Fibroblast of upper back skin (primary cell): ENCODE measurements at regions not wholly inside any gene's neighbourhood (a gene's known extent, or its start where the extent isn't known, plus 50 kb on each side); places are given as distances from the start of the nearest gene placed in this dataset.
"Not testable (repeated sequence)": the region's sequence is repeated elsewhere in the genome, so short reads cannot be mapped to it uniquely, and the experiment has no call there.

Experiments
- DNase-seq: peaks from one replicate; pipeline ENCODE4 v3.0.0-alpha.2; 2013

- no peak for DNase-seq
Observed at GRCh38 chr17:13871261-13871660, 198.0 kb upstream of the COX10 start.

- no peak for DNase-seq
Observed at GRCh38 chr17:13874134-13874533, 195.2 kb upstream of the COX10 start.

- DNase-seq = no peak
Observed at GRCh38 chr17:13874817-13875216, 194.5 kb upstream of the COX10 start.

DNA sequence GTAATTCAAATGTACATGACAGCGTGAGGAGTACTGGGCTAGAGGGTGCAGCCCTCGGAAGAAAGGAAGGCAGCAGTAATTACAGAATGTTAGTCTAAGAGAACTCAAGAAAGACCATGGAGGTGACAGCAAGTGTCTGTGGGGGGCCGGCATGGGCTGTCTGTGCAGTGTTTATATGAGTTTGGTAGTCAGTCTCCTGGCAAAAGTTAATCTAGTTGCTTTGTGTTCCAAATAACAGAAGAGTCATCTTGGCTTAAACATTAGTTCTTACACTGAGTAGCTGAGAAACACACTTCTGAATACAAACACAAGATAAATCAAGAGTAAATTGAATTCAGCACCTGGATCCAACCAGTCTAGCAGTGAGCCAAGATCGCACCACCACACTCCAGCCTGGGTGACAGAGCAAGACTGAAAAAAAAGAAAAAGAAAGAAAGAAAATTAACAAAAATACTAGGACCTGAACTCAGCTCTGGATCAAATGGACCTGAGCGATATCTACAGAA lies 189.3 kb upstream of the COX10 start:
- DNase-seq = no peak

DNA sequence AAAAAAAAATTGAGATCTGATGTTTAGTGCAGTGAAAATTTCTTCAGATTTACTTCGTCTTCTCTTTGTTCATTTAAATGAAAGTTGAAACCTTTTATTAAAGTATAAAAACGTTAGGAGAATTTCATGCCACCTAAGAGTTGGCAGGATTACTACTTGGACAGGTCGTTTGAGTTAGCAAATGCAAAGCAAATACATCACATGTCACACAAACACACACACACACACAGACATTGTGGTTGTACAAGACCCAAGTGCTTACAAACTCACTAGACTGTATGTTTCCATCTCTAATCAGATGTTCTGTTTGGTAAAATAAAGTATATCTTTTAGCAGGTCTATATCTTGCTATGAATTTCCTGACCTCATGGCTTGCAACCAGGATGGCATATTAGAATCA lies 185.6 kb upstream of the COX10 start:
- DNase-seq = no peak

DNA sequence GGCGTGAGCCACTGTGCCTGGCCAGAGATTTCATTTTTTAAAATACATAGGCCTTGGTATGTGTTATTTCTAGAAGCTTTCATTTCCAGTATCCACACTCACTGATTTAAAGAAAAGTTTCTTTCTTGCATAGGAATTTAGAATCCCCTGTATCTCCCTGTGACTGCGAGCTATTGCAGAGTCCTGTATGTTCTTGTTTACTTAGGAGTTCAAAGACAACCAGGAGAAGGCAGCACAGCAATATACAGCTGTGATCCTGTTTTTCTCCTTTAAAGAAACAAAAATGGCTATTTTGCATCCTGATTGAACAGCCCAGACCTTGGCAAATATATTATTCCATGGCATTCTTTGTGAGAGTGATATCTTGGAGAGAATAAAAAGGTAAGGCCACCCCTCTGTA lies 185.0 kb upstream of the COX10 start:
- no peak for DNase-seq

- DNase-seq = no peak
Observed at GRCh38 chr17:13885550-13885949, 183.8 kb upstream of the COX10 start.

GRCh38 chr17:13885953-13886889 lies 183.1 kb upstream of the COX10 start:
- DNase-seq = peak; percentile 20

DNA sequence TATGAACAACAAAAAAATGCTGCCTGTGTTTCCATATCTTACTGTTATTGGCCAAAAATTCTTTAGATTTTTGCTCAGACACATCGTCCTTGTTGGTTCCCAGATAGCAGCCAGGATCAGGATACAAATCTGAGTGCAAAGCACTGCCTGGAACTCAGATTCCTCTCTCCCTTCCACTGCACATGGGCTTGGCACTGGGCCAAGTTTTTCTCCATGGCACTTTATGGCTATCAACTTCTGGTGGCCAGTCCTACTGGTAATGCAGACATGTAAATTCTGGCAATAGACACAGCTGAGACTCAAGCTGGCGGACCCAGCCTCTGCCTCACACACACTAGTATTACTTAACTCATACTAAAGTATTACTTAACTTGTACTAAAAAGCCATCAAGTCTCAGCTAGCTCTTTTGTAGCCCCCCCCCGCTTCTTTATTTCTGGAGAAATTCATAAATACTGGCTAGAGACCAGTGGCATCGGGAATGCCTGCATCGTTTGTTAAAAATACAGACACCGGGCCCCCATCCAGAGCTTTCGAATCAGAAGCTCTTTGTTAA lies 181.2 kb upstream of the COX10 start:
- peak; percentile 31 for DNase-seq

GRCh38 chr17:13908971-13909370 lies 160.3 kb upstream of the COX10 start:
- DNase-seq = not testable (repeated sequence)

- DNase-seq = no peak
Observed at GRCh38 chr17:13909901-13910519, 159.3 kb upstream of the COX10 start.

DNA sequence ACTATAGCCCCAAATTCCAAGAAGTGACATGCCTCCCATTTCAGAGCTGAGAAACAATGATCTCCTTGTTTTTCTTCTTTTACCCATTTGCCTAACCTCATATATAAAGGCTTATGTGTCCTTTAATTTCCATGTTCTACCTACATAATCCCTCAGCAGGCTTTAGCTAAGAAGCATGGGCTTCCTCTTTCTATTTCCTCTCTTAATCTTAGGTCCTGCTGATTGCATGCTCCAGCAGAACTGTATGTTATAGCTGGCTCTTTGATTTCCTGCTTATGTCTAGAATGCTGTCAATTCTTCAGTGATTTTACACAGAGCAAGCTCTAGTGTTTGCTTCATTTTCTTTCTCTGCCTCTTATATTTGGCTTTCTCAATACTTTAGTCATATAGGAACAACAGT lies 151.7 kb upstream of the COX10 start:
- no peak for DNase-seq

- no peak for DNase-seq
Observed at GRCh38 chr17:13918247-13918646, 151.1 kb upstream of the COX10 start.

- DNase-seq = no peak
Observed at GRCh38 chr17:13919818-13920217, 149.5 kb upstream of the COX10 start.

DNA sequence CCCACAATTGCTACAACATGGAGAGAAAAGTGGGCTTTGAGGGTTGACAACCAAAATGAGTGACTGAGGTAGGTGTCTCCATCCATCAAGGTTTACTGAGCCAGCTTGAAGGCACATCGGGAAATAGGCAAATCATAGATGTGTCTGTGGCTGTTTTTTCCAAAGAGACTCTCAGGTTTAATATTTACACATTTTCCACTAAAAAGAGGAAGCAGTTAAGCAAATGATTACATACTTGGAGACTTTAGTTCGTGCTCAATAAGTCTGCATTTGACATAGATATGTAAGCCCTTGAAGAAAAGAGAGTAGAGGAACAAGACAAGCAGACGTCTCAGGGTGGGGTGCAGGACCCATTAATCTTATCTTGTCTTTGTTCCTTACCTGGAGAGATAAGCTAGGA lies 148.9 kb upstream of the COX10 start:
- no peak for DNase-seq

- no peak for DNase-seq
Observed at GRCh38 chr17:13921841-13922776, 147.2 kb upstream of the COX10 start.

GRCh38 chr17:13922885-13923284 lies 146.4 kb upstream of the COX10 start:
- no peak for DNase-seq

GRCh38 chr17:13925579-13925978 lies 143.7 kb upstream of the COX10 start:
- DNase-seq = no peak

DNA sequence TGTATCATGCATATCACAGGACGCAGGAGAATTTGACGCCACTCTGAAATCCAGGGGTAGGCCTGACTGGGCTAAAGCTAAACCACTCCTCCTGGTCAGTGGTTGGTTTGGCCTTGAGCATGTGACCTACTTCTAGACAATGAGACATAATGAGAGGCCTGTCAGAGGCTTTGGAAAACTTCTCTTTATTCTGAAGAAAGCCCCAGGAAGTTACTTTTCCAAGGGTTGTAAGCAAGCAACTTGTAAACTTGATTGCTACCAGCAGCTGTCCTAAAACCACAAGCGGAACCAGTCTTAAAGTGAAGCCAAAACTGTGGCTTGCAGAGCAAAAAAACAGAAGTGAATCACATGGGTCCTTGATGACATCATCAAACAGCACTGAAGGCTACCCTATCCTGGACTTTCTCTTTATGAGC lies 138.2 kb upstream of the COX10 start:
- DNase-seq = peak; percentile 68

DNA sequence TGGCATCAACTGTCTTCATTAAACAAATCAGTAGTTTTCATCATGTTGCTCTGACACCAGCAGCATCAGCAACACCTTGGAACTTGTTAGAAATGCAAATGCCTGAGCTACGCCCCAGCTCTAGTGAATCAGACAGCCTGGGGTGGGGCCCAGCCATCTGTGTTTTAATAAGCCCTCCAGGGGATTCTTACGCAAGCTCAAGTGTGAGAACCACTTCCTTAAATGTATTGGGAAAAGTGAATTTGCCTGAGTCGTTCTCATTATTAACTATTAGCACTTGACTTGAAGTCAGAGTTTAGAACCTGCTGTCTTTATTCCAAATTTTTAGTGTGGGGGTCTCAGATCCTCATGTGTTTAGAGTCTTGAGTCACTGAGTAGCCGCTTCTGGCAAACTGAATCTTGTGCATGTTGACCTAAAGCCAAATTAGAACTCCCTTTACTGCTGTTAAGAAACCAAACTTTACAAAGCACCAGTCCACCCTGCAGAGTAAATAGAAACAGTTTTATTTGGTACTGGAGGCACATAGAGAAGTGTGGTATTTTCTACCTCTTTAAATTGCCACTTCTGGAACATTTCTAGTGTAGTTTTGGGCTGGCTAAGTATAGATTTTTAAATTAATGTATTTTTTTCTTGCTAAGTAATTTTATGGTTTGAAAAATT lies 137.4 kb upstream of the COX10 start:
- peak; percentile 67 for DNase-seq

DNA sequence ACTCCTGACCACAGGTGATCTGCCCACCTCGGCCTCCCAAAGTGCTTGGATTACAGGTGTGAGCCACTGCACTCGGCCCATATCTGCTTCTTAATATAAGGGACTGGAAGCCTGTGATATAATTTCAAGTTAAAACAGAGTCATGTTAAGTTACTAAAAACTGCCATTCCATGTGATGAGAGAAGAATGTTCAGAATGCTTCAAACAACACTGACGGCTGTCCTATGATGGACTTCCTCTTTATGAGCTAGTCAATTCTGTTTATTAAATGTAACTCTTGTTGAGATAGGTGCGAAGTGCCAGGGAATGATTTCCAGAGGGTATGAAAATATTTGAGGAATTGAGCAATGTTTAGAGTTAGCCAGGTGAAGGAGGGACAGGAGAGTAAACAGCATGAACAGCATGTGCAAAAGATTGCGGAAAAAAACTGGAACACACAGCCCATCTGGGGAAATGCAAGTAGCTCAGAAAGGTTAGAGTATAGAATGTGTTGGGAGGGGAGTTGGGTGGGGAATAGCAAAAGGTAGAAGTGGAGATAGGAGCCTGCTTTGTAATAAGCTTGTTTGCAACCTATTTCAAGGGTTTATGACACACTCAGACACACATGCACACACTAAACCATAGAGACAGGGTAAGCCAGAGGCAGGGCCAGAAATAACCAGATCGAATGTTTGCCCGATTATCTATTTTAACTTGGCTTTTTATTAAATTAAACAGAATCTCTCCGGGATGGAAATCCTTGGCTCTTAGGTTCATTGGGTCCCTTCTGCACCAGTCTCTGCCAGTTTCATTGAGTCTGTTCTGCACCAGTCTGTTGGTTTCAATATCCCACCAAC lies 135.6 kb upstream of the COX10 start:
- DNase-seq = no peak
